H9 (cell line): ENCODE measurements at regions not wholly inside any gene's neighbourhood (a gene's known extent, or its start where the extent isn't known, plus 50 kb on each side); places are given as distances from the start of the nearest gene placed in this dataset.

Experiments used
- DNase-seq: peaks from one replicate; pipeline ENCODE4 v3.0.0-alpha.2; 2017
- H2AFZ ChIP-seq: one replicate; pipeline ENCODE4 v1.6.1; 2013; ENCODE audit warnings: mild to moderate bottlenecking, low read length, control low read depth, moderate library complexity
- H2AK5ac ChIP-seq: 2 replicates; pipeline ENCODE4 v1.6.1; 2013; ENCODE audit warnings: low read length, control low read depth, mixed read lengths; ENCODE audit not compliant: insufficient read length
- H2BK120ac ChIP-seq: one replicate; pipeline ENCODE4 v1.6.1; 2013; ENCODE audit warnings: low read depth, mild to moderate bottlenecking, low read length, control low read depth, inconsistent platforms; ENCODE audit not compliant: poor library complexity, severe bottlenecking
- H2BK12ac ChIP-seq: 2 replicates; pipeline ENCODE4 v1.6.1; 2013; ENCODE audit warnings: low read length, control low read depth, mixed read lengths, low read depth; ENCODE audit not compliant: insufficient read length
- H2BK15ac ChIP-seq: 2 replicates; pipeline ENCODE4 v1.6.1; 2013; ENCODE audit warnings: low read depth, low read length, control low read depth
- H2BK20ac ChIP-seq: one replicate; pipeline ENCODE4 v1.6.1; 2013; ENCODE audit warnings: low read depth, mild to moderate bottlenecking, low read length, control low read depth, inconsistent platforms; ENCODE audit not compliant: poor library complexity, severe bottlenecking
- H2BK5ac ChIP-seq: 2 replicates; pipeline ENCODE4 v1.6.1; 2013; ENCODE audit warnings: low read length, control low read depth, mixed read lengths; ENCODE audit not compliant: insufficient read length
- H3K14ac ChIP-seq: 2 replicates; pipeline ENCODE4 v1.6.1; 2013; ENCODE audit warnings: low read length, control low read depth; ENCODE audit not compliant: insufficient read depth
- H3K18ac ChIP-seq: 2 replicates; pipeline ENCODE4 v1.6.1; 2013; ENCODE audit warnings: low read depth, mild to moderate bottlenecking, mixed read lengths, low read length, control low read depth; ENCODE audit not compliant: insufficient read length
- H3K23ac ChIP-seq: 2 replicates; pipeline ENCODE4 v1.6.1; 2013; ENCODE audit warnings: low read length, control low read depth, mixed read lengths, low read depth; ENCODE audit not compliant: insufficient read length
- H3K23me2 ChIP-seq: 2 replicates; pipeline ENCODE4 v1.6.1; 2013; ENCODE audit warnings: low read depth, mild to moderate bottlenecking, mixed read lengths, low read length, control low read depth; ENCODE audit not compliant: insufficient read length, poor library complexity, severe bottlenecking
- H3K27ac ChIP-seq: 2 replicates; pipeline ENCODE4 v1.5.1; 2013; ENCODE audit warnings: low read length, control low read depth, mixed read lengths, low read depth; ENCODE audit not compliant: insufficient read length
- H3K27me3 ChIP-seq: 2 replicates; pipeline ENCODE4 v1.6.1; 2013; ENCODE audit warnings: low read length, control low read depth, inconsistent platforms; ENCODE audit not compliant: insufficient read depth
- H3K4ac ChIP-seq: 2 replicates; pipeline ENCODE4 v1.6.1; 2013; ENCODE audit warnings: low read depth, mild to moderate bottlenecking, control low read depth, inconsistent platforms, low read length, moderate library complexity
- H3K4me1 ChIP-seq: 2 replicates; pipeline ENCODE4 v1.6.1; 2013; ENCODE audit warnings: low read length, control low read depth, inconsistent platforms; ENCODE audit not compliant: insufficient read depth
- H3K4me2 ChIP-seq: 2 replicates; pipeline ENCODE4 v1.6.1; 2013; ENCODE audit warnings: low read length, control low read depth, mixed read lengths; ENCODE audit not compliant: insufficient read length, insufficient read depth
- H3K56ac ChIP-seq: 2 replicates; pipeline ENCODE4 v1.6.1; 2013; ENCODE audit warnings: low read depth, mild to moderate bottlenecking, mixed read lengths, low read length, control low read depth; ENCODE audit not compliant: insufficient read length
- H3K79me1 ChIP-seq: 2 replicates; pipeline ENCODE4 v1.6.1; 2013; ENCODE audit warnings: low read depth, mild to moderate bottlenecking, moderate library complexity, low read length, control low read depth, inconsistent platforms; ENCODE audit not compliant: insufficient read depth, poor library complexity, severe bottlenecking
- H3K79me2 ChIP-seq: 2 replicates; pipeline ENCODE4 v1.6.1; 2013; ENCODE audit warnings: low read length, control low read depth, inconsistent platforms; ENCODE audit not compliant: insufficient read depth
- H3K9ac ChIP-seq: 2 replicates; pipeline ENCODE4 v1.6.1; 2013; ENCODE audit warnings: low read length, control low read depth, mixed read lengths; ENCODE audit not compliant: insufficient read length; ENCODE audit errors: extremely low read depth
- H3K9me3 ChIP-seq: one replicate; pipeline ENCODE4 v1.6.1; 2013; ENCODE audit warnings: low read depth, low read length, inconsistent platforms; ENCODE audit not compliant: control insufficient read depth
- H3T11ph ChIP-seq: one replicate; pipeline ENCODE4 v1.6.1; 2013; ENCODE audit warnings: mild to moderate bottlenecking, low read length, control low read depth, inconsistent platforms
- H4K20me1 ChIP-seq: one replicate; pipeline ENCODE4 v1.6.1; 2013; ENCODE audit not compliant: control insufficient read depth, insufficient read length, insufficient read depth
- H4K5ac ChIP-seq: 2 replicates; pipeline ENCODE4 v1.6.1; 2013; ENCODE audit warnings: low read depth, mild to moderate bottlenecking, mixed read lengths, low read length, control low read depth; ENCODE audit not compliant: insufficient read length
- H4K8ac ChIP-seq: replicated peaks from 2 replicates; pipeline ENCODE4 v1.6.1; 2013; ENCODE audit warnings: low read length, control low read depth, mixed read lengths, low read depth; ENCODE audit not compliant: insufficient read length
- H4K91ac ChIP-seq: 2 replicates; pipeline ENCODE4 v1.6.1; 2013; ENCODE audit warnings: low read depth, mild to moderate bottlenecking, moderate library complexity, mixed read lengths, low read length, control low read depth; ENCODE audit not compliant: insufficient read length
- H3K27ac Mint-ChIP-seq, 3 experiments: 2 replicates in 2 of 3; 3 replicates in 1 of 3; pipeline ENCODE4 v1.8.0; 2020 to 2021; ENCODE audit warnings: mixed read lengths in 3 of 3, mild to moderate bottlenecking in 1 of 3, moderate library complexity in 1 of 3
- H3K27me3 Mint-ChIP-seq: 2 replicates; pipeline ENCODE4 v1.8.0; 2021; ENCODE audit warnings: low read depth, mild to moderate bottlenecking, moderate library complexity, mixed read lengths
- H3K36me3 Mint-ChIP-seq, 3 experiments: 2 replicates in 2 of 3; 3 replicates in 1 of 3; pipeline ENCODE4 v1.8.0; 2020 to 2021; ENCODE audit warnings: low read depth in 3 of 3, mixed read lengths in 3 of 3; ENCODE audit not compliant: insufficient read depth in 1 of 3
- H3K4me1 Mint-ChIP-seq, 2 experiments: 2 replicates each; pipeline ENCODE4 v1.8.0; 2020; ENCODE audit warnings: mixed read lengths in 2 of 2
- H3K4me3 Mint-ChIP-seq, 2 experiments: 2 replicates in 1 of 2; 3 replicates in 1 of 2; pipeline ENCODE4 v1.8.0; 2020 to 2021; ENCODE audit warnings: mild to moderate bottlenecking in 2 of 2, mixed read lengths in 2 of 2, moderate library complexity in 1 of 2
- H3K9me3 Mint-ChIP-seq, 2 experiments: 2 replicates in 1 of 2; 3 replicates in 1 of 2; pipeline ENCODE4 v1.8.0; 2020; ENCODE audit warnings: mild to moderate bottlenecking in 2 of 2, mixed read lengths in 2 of 2, moderate library complexity in 1 of 2
- CTCF ChIP-seq: fragments of 200-600 bp; sonication (generic); conservative IDR thresholded peaks from 3 replicates; pipeline ENCODE4 v1.8.0; 2021; ENCODE audit warnings: antibody characterized with exemption, mild to moderate bottlenecking
- WGBS: extraction: QIAGEN DNeasy Blood & Tissue Kit; methylation state at CpG from one replicate; pipeline ENCODE4 v1.1.7; 2013; ENCODE audit warnings: missing lambda C conversion rate, low lambda C conversion rate, mixed read lengths; ENCODE audit not compliant: insufficient read length; ENCODE audit errors: extremely low coverage; 5-methylcytosine and 5-hydroxymethylcytosine counted together

- Histone ChIP-seq H3T11ph (no peak overlapping the region), H2BK12ac (no peak overlapping the region), H3K79me2 (no peaks in the 10 kb centered on the region), H3K4ac (no peak overlapping the region), H3K23me2 (no peaks in the 10 kb centered on the region), H3K27ac (no peak overlapping the region), H3K18ac (no peak overlapping the region), H3K9ac (no peak overlapping the region), H3K27me3 (no peaks in the 10 kb centered on the region), H2BK20ac (no peak overlapping the region), H2AFZ (no peak overlapping the region), H3K56ac (no peak overlapping the region), H3K4me1 (no peaks in the 10 kb centered on the region), H2BK5ac (no peak overlapping the region), H3K79me1 (no peaks in the 10 kb centered on the region), H4K8ac (no peak overlapping the region), H4K20me1 (no peaks in the 10 kb centered on the region), H4K5ac (no peak overlapping the region), H2AK5ac (no peak overlapping the region), H2BK15ac (no peak overlapping the region), H3K23ac (no peak overlapping the region), H3K14ac (no peak overlapping the region), H2BK120ac (no peak overlapping the region), H3K9me3 (no peaks in the 10 kb centered on the region), H4K91ac (no peak overlapping the region), H3K4me2 (no peak overlapping the region)
- peaks cover 12 to 15% of the 10 kb centered on the region in 2 experiments for H3K4me1 Mint-ChIP-seq
- no peaks in the 10 kb centered on the region for H3K36me3 Mint-ChIP-seq
- WGBS, result no CpG with 5 or more reads among the region's 5 CpGs
- H3K4me3 Mint-ChIP-seq, result no peak overlapping the region
- no peak for TF ChIP-seq CTCF
- no peak overlapping the region for H3K27ac Mint-ChIP-seq
- H3K9me3 Mint-ChIP-seq, result no peaks in the 10 kb centered on the region; a peak in 1 of 5 replicates
- no peak for DNase-seq
- H3K27me3 Mint-ChIP-seq, result no peaks in the 10 kb centered on the region; the same call in 1 of the 2 replicates
Measured at GRCh38 chrX:109926118-109926517, 76.8 kb upstream of the TMEM164 start.
